Fibroblast of skin of right quadriceps (primary cell): ENCODE measurements at regions not wholly inside any gene's neighbourhood (a gene's known extent, or its start where the extent isn't known, plus 50 kb on each side); places are given as distances from the start of the nearest gene placed in this dataset.
"Not testable (repeated sequence)": the region's sequence is repeated elsewhere in the genome, so short reads cannot be mapped to it uniquely, and the experiment has no call there.

Experiments
- DNase-seq: peaks from one replicate; pipeline ENCODE4 v3.0.0-alpha.2; 2013

- DNase-seq, result no peak
Observed at GRCh38 chr7:85392789-85393188, 205.9 kb upstream of the SEMA3D start.

GRCh38 chr7:85392326-85392725, 205.5 kb upstream of the SEMA3D start:
- DNase-seq, result no peak

GRCh38 chr7:85386460-85386859, 199.6 kb upstream of the SEMA3D start:
- no peak for DNase-seq

GRCh38 chr7:85384392-85384791, 197.5 kb upstream of the SEMA3D start:
- no peak for DNase-seq

GRCh38 chr7:85381212-85381611, 194.4 kb upstream of the SEMA3D start:
- no peak for DNase-seq

GRCh38 chr7:85376589-85376988, 189.7 kb upstream of the SEMA3D start:
- DNase-seq, result no peak

GRCh38 chr7:85356916-85357315, 170.1 kb upstream of the SEMA3D start:
- no peak for DNase-seq

- no peak for DNase-seq
Observed at GRCh38 chr7:85343484-85343883, 156.6 kb upstream of the SEMA3D start.

- DNase-seq, result no peak
Observed at GRCh38 chr7:85342781-85343180, 155.9 kb upstream of the SEMA3D start.

GRCh38 chr7:85341973-85342372, 155.1 kb upstream of the SEMA3D start:
- DNase-seq, result no peak

GRCh38 chr7:85341121-85341520, 154.3 kb upstream of the SEMA3D start:
- DNase-seq, result no peak

GRCh38 chr7:85336086-85336485, 149.2 kb upstream of the SEMA3D start:
- no peak for DNase-seq

GRCh38 chr7:85335113-85335512, 148.3 kb upstream of the SEMA3D start:
- not testable (repeated sequence) for DNase-seq

- peak; percentile 3 for DNase-seq
Observed at GRCh38 chr7:85328456-85328998, 141.7 kb upstream of the SEMA3D start.

- no peak for DNase-seq
Observed at GRCh38 chr7:85324145-85324799, 137.4 kb upstream of the SEMA3D start.

- DNase-seq, result no peak
Observed at GRCh38 chr7:85322252-85322651, 135.4 kb upstream of the SEMA3D start.

GRCh38 chr7:85320699-85321476, 134.0 kb upstream of the SEMA3D start:
- no peak for DNase-seq

- DNase-seq, result no peak
Observed at GRCh38 chr7:85316489-85316888, 129.6 kb upstream of the SEMA3D start.

- DNase-seq, result no peak
Observed at GRCh38 chr7:85310301-85310700, 123.4 kb upstream of the SEMA3D start.

GRCh38 chr7:85306115-85306514, 119.3 kb upstream of the SEMA3D start:
- no peak for DNase-seq

- no peak for DNase-seq
Observed at GRCh38 chr7:85294176-85294575, 107.3 kb upstream of the SEMA3D start.

- no peak for DNase-seq
Observed at GRCh38 chr7:85292908-85293576, 106.2 kb upstream of the SEMA3D start.

GRCh38 chr7:85290269-85290668, 103.4 kb upstream of the SEMA3D start:
- DNase-seq, result no peak

GRCh38 chr7:85289279-85289678, 102.4 kb upstream of the SEMA3D start:
- DNase-seq, result peak; percentile 7
